ENCODE measurements at regions not wholly inside any gene's neighbourhood (a gene's known extent, or its start where the extent isn't known, plus 50 kb on each side); places are given as distances from the start of the nearest gene placed in this dataset.

GRCh38 chr7:35477609-35478008 is 217.3 kb downstream of the HERPUD2 start:
- no peak for TF ChIP-seq POLR2AphosphoS5 (IDR thresholded peaks at IDR 0.05; ENCODE audit: low read depth, low read length)
- TF ChIP-seq SPI1 (IDR thresholded peaks at IDR 0.05; ENCODE audit: low read depth, low read length) = no peak
- no peak for TF ChIP-seq POLR2A (IDR thresholded peaks at IDR 0.05; ENCODE audit: low read depth, low read length)
- TF ChIP-seq TAF1 (IDR thresholded peaks at IDR 0.05; ENCODE audit: low read depth, low read length) = no peak
- TF ChIP-seq PAX5 (IDR thresholded peaks at IDR 0.05; ENCODE audit: insufficient read depth, low read length, severe bottlenecking) = no peak

Data from GM12891 (cell line).